ENCODE measurements at regions not wholly inside any gene's neighbourhood (a gene's known extent, or its start where the extent isn't known, plus 50 kb on each side); places are given as distances from the start of the nearest gene placed in this dataset.

DNA sequence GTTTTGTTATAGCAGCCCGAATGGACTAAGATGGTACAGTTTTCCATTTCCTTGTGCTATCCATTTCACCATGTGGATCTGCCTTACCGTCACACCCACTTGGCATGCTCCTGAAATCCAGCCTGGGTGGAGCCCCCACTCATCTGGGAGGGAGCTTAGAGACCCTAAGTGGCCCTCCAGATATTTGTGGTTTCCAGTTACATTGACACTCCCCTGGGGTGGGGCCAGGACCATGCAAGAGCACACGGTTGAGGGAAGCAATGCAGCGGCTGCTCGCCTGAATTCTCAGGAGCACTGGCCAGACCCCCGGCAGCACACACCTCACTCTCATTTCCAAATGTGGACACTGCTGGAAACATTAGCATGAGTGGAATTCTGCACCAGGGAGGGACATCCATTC lies 231.1 kb downstream of the UTP18 start:
- TF ChIP-seq, protein P1, sequence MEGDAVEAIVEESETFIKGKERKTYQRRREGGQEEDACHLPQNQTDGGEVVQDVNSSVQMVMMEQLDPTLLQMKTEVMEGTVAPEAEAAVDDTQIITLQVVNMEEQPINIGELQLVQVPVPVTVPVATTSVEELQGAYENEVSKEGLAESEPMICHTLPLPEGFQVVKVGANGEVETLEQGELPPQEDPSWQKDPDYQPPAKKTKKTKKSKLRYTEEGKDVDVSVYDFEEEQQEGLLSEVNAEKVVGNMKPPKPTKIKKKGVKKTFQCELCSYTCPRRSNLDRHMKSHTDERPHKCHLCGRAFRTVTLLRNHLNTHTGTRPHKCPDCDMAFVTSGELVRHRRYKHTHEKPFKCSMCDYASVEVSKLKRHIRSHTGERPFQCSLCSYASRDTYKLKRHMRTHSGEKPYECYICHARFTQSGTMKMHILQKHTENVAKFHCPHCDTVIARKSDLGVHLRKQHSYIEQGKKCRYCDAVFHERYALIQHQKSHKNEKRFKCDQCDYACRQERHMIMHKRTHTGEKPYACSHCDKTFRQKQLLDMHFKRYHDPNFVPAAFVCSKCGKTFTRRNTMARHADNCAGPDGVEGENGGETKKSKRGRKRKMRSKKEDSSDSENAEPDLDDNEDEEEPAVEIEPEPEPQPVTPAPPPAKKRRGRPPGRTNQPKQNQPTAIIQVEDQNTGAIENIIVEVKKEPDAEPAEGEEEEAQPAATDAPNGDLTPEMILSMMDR (IDR thresholded peaks at IDR 0.05; ENCODE audit: insufficient read depth, low read length, poor library complexity, severe bottlenecking), result no peak
- no peak for TF ChIP-seq EZH2phosphoT487 (conservative IDR thresholded peaks at IDR 0.05; ENCODE audit: low read length)
